Dendritic cell treated with granulocyte-macrophage colony-stimulating factor and Interleukin-4, amounts not matched to agents 40 ng/mL and 50 ng/mL, for 4 days (primary cell): ENCODE measurements at regions not wholly inside any gene's neighbourhood (a gene's known extent, or its start where the extent isn't known, plus 50 kb on each side); places are given as distances from the start of the nearest gene placed in this dataset.
"Not testable (repeated sequence)": the region's sequence is repeated elsewhere in the genome, so short reads cannot be mapped to it uniquely, and the experiment has no call there.

Source experiments
- H3K27ac Mint-ChIP-seq: one replicate; pipeline ENCODE4 v1.8.0; 2022; ENCODE audit warnings: mild to moderate bottlenecking, mixed read lengths
- H3K27me3 Mint-ChIP-seq: one replicate; pipeline ENCODE4 v1.8.0; 2022; ENCODE audit warnings: mild to moderate bottlenecking, mixed read lengths
- H3K36me3 Mint-ChIP-seq: one replicate; pipeline ENCODE4 v1.8.0; 2022; ENCODE audit warnings: low read depth, mixed read lengths
- H3K4me1 Mint-ChIP-seq: one replicate; pipeline ENCODE4 v1.8.0; 2022; ENCODE audit warnings: low read depth, mixed read lengths
- H3K4me3 Mint-ChIP-seq: one replicate; pipeline ENCODE4 v1.8.0; 2022; ENCODE audit warnings: mild to moderate bottlenecking, moderate library complexity, mixed read lengths
- H3K9me3 Mint-ChIP-seq: one replicate; pipeline ENCODE4 v1.8.0; 2022; ENCODE audit warnings: mixed read lengths
- intact Hi-C: fragments of 100-400 bp; cut with micrococcal nuclease; formaldehyde crosslinking; loops from one replicate; pipeline ENCODE4 v1.15.0; 2022

DNA sequence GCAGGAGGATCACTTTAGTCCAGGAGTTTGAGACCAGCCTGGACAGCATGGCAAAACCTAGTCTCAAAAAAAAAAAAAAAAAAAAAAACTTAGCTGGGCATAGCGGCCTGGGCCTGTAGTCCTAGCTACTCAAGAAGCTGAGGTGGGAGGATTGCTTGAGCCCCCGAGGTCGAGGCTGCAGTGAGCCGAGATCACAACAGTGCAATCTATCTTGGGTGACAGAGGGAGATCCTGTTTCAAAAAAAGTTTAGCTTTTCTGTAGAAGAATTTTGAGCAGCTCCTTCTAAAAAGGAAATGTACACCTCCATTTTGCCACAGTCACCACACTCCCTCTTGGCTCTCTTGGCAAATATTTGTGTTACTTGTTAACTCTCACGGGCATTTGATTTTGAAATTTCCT lies 505.8 kb downstream of the DOK5 start:
- no peak overlapping the region for H3K4me3 Mint-ChIP-seq
- H3K36me3 Mint-ChIP-seq, result no peaks in the 10 kb centered on the region
- H3K9me3 Mint-ChIP-seq, result no peaks in the 10 kb centered on the region
- no peak overlapping the region for H3K27ac Mint-ChIP-seq
- no peaks in the 10 kb centered on the region for H3K4me1 Mint-ChIP-seq
- intact Hi-C loops, result no loop called here
- H3K27me3 Mint-ChIP-seq, result no peaks in the 10 kb centered on the region

GRCh38 chr20:54980103-54980960 lies 504.9 kb downstream of the DOK5 start:
- intact Hi-C loops, result no loop called here
- no peaks in the 10 kb centered on the region for H3K27me3 Mint-ChIP-seq
- no peak overlapping the region for H3K4me3 Mint-ChIP-seq
- no peaks in the 10 kb centered on the region for H3K4me1 Mint-ChIP-seq
- no peaks in the 10 kb centered on the region for H3K9me3 Mint-ChIP-seq
- no peaks in the 10 kb centered on the region for H3K36me3 Mint-ChIP-seq
- H3K27ac Mint-ChIP-seq, result no peak overlapping the region

DNA sequence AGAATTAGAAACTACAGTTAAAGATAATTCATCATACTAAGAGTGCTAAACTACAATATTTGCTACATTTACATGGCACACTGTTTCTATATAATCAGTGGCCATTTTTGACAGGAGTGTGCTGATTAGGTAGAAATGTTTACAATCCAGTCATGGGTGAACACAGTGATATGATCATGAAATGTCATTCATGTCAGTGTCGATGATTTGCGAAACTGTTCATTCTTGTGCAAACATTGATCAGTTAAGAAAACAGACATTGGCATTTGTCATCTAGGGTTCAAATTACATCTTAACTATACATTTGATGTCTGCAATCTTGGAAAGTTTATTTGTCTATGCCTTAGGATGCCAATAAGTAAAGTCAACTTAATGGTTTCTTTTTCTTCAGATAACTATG lies 474.9 kb downstream of the DOK5 start:
- H3K27ac Mint-ChIP-seq, result no peak overlapping the region
- H3K27me3 Mint-ChIP-seq, result no peaks in the 10 kb centered on the region
- no peaks in the 10 kb centered on the region for H3K36me3 Mint-ChIP-seq
- intact Hi-C loops, result no loop called here
- H3K9me3 Mint-ChIP-seq, result no peaks in the 10 kb centered on the region
- no peaks in the 10 kb centered on the region for H3K4me1 Mint-ChIP-seq
- no peak overlapping the region for H3K4me3 Mint-ChIP-seq

- H3K4me1 Mint-ChIP-seq, result no peaks in the 10 kb centered on the region
- H3K9me3 Mint-ChIP-seq, result no peaks in the 10 kb centered on the region
- no peak overlapping the region for H3K27ac Mint-ChIP-seq
- no peak overlapping the region for H3K4me3 Mint-ChIP-seq
- no peaks in the 10 kb centered on the region for H3K36me3 Mint-ChIP-seq
- no peaks in the 10 kb centered on the region for H3K27me3 Mint-ChIP-seq
- intact Hi-C loops, result no loop called here
These were observed 466.3 kb downstream of the DOK5 start for GRCh38 chr20:54941666-54942065.

DNA sequence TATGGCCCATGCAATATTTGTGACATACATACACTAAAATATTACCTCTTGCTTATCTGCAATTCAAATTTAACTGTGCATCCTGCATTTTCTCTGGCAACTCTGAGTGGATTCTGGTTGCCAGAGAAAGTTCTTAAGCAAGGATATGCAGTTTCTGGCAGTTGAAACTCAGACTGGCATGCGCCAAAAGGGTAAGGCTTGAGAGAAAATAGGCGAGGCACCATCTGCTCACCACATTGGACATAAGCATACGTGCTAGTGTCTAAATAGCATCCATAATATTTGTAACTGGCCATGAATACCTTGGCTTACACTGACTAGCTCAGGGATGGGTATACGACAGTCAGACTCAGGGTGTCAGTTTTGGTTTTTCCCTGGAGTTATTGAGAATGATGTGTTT lies 465.1 kb downstream of the DOK5 start:
- no peak overlapping the region for H3K27ac Mint-ChIP-seq
- no peak overlapping the region for H3K4me3 Mint-ChIP-seq
- H3K27me3 Mint-ChIP-seq, result no peaks in the 10 kb centered on the region
- intact Hi-C loops, result no loop called here
- H3K9me3 Mint-ChIP-seq, result no peaks in the 10 kb centered on the region
- H3K36me3 Mint-ChIP-seq, result no peaks in the 10 kb centered on the region
- no peaks in the 10 kb centered on the region for H3K4me1 Mint-ChIP-seq

DNA sequence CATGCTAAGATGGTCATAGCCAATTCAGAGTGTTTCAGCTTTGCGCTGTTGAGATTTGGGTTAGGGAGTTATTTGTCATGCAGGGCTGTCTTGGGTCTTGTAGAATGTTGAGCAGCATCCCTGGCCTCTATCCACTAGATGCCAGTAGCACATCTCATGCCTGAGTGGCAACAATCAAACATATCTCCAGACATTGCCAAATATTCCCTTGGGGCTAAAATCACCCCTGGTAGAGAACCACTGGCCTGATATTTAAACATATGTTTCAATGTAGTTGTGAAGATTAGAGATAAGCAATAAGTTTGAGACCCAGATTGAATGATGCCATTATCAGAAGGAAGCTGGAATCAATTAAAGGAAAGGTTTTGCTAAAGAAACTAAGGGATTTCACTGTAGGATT lies 463.3 kb downstream of the DOK5 start:
- H3K27me3 Mint-ChIP-seq, result no peaks in the 10 kb centered on the region
- peaks cover 2% of the 10 kb centered on the region for H3K9me3 Mint-ChIP-seq
- H3K4me1 Mint-ChIP-seq, result no peaks in the 10 kb centered on the region
- no peaks in the 10 kb centered on the region for H3K36me3 Mint-ChIP-seq
- intact Hi-C loops, result no loop called here
- H3K4me3 Mint-ChIP-seq, result no peak overlapping the region
- no peak overlapping the region for H3K27ac Mint-ChIP-seq

- H3K27me3 Mint-ChIP-seq, result no peaks in the 10 kb centered on the region
- H3K4me3 Mint-ChIP-seq, result no peak overlapping the region
- H3K27ac Mint-ChIP-seq, result no peak overlapping the region
- no peaks in the 10 kb centered on the region for H3K4me1 Mint-ChIP-seq
- intact Hi-C loops, result no loop called here
- peaks cover 36% of the 10 kb centered on the region for H3K9me3 Mint-ChIP-seq
- H3K36me3 Mint-ChIP-seq, result no peaks in the 10 kb centered on the region
These were observed 458.0 kb downstream of the DOK5 start for GRCh38 chr20:54933212-54933904.

DNA sequence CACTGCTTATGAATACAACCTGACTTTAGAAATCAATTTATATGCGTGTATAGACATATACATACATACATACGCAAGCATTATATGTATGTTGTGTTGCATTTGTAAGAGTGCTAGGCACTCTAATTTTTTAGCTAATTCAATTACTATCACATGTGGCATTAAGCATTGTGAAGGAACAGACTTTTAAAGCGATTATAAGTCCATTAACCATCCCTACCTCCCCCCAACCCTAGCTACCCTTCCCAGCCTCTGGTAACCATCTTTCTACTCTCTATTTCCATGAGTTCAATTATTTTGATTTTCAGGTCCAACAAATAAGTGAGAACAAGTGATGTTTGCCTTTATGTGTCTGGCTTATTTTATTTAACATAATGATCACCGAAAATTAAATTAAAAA lies 453.8 kb downstream of the DOK5 start:
- Mint-ChIP-seq H3K27ac (no peak overlapping the region), H3K4me1 (no peaks in the 10 kb centered on the region), H3K36me3 (no peaks in the 10 kb centered on the region)

DNA sequence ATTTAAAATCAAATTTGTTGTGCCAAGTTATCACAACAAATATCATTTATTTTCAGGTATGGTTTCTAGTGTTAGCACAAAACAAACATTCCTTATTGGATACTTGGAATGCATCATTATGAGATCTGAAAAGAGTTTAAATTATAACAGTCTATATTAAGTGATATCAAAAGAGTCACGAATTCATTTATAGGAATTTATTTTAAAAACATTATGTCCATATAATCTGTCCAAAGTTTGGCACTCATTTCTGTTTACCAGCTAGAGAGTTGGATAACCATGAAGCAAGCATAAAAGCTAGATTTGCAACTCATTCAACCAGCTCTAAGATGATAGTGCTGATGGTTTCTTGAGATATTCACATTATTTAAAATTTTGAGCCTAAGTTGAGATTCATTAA lies 453.2 kb downstream of the DOK5 start:
- H3K27ac Mint-ChIP-seq, result no peak overlapping the region
- H3K27me3 Mint-ChIP-seq, result no peaks in the 10 kb centered on the region
- no peaks in the 10 kb centered on the region for H3K4me1 Mint-ChIP-seq
- no peak overlapping the region for H3K4me3 Mint-ChIP-seq
- H3K36me3 Mint-ChIP-seq, result no peaks in the 10 kb centered on the region
- peaks cover 38% of the 10 kb centered on the region for H3K9me3 Mint-ChIP-seq
- intact Hi-C loops, result no loop called here

More for the DNA sequence above, 453.8 kb downstream of the DOK5 start:
- intact Hi-C loops, result no loop called here
- no peaks in the 10 kb centered on the region for H3K27me3 Mint-ChIP-seq
- H3K4me3 Mint-ChIP-seq, result no peak overlapping the region
- peaks cover 36% of the 10 kb centered on the region for H3K9me3 Mint-ChIP-seq

GRCh38 chr20:54922636-54923035 lies 447.2 kb downstream of the DOK5 start:
- intact Hi-C loops, result no loop called here
- peaks cover 19% of the 10 kb centered on the region for H3K9me3 Mint-ChIP-seq
- H3K4me1 Mint-ChIP-seq, result no peaks in the 10 kb centered on the region
- no peak overlapping the region for H3K4me3 Mint-ChIP-seq
- no peaks in the 10 kb centered on the region for H3K27me3 Mint-ChIP-seq
- no peak overlapping the region for H3K27ac Mint-ChIP-seq
- no peaks in the 10 kb centered on the region for H3K36me3 Mint-ChIP-seq

- H3K27me3 Mint-ChIP-seq, result no peaks in the 10 kb centered on the region
- H3K36me3 Mint-ChIP-seq, result no peaks in the 10 kb centered on the region
- no peak overlapping the region for H3K27ac Mint-ChIP-seq
- no peaks in the 10 kb centered on the region for H3K4me1 Mint-ChIP-seq
- peaks cover 19% of the 10 kb centered on the region for H3K9me3 Mint-ChIP-seq
- intact Hi-C loops, result no loop called here
- no peak overlapping the region for H3K4me3 Mint-ChIP-seq
These were observed 446.7 kb downstream of the DOK5 start for GRCh38 chr20:54922096-54922495.

DNA sequence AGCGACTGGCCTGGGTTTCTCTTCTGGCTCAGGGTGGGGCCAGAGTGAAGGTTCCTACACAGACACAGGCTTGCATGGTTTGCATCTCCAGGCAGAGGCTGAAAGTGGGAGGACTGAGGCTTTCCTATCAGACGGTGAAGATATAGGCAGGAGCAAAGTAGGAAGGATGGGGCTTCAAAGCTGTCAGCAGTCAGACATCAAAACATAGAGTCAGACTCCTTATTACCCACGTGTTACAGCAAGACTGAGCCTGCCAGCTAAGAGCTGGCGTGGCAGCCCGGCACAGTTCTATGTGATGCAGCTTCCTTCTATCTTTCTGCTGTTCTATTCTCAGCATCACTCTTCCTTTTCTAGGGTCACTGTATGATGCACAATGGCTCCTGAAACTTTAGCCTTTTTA lies 445.1 kb downstream of the DOK5 start:
- H3K4me1 Mint-ChIP-seq, result no peaks in the 10 kb centered on the region
- no peaks in the 10 kb centered on the region for H3K36me3 Mint-ChIP-seq
- intact Hi-C loops, result no loop called here
- no peak overlapping the region for H3K4me3 Mint-ChIP-seq
- no peak overlapping the region for H3K27ac Mint-ChIP-seq
- peaks cover 19% of the 10 kb centered on the region for H3K9me3 Mint-ChIP-seq
- no peaks in the 10 kb centered on the region for H3K27me3 Mint-ChIP-seq

DNA sequence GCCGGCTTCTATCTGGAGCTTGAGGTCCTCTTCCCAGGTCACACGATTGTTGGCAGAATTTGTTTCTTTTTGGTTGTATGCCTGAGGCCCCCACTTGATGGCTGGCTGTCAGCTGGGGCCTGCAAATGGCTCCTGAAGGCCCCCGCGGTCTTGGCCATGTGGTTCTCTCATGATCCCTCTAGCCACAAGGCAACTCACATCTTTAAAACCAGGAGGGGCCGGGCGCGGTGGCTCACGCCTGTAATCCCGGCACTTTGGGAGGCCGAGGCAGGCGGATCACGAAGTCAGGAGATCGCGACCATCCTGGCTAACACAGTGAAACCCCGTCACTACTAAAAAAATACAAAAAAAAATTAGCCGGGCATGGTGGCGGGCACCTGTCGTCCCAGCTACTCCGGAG lies 443.6 kb downstream of the DOK5 start:
- H3K4me1 Mint-ChIP-seq, intact Hi-C loops, H3K27me3 Mint-ChIP-seq, H3K36me3 Mint-ChIP-seq, H3K27ac Mint-ChIP-seq, H3K4me3 Mint-ChIP-seq: not testable (repeated sequence)
- H3K9me3 Mint-ChIP-seq, result peaks cover 17% of the 10 kb centered on the region

- intact Hi-C loops, result no loop called here
- Mint-ChIP-seq H3K27ac (no peak overlapping the region), H3K9me3 (peaks cover 6% of the 10 kb centered on the region), H3K4me3 (no peak overlapping the region), H3K36me3 (no peaks in the 10 kb centered on the region), H3K27me3 (no peaks in the 10 kb centered on the region), H3K4me1 (no peaks in the 10 kb centered on the region)
These were observed 439.6 kb downstream of the DOK5 start for GRCh38 chr20:54914995-54915394.

GRCh38 chr20:54909702-54910101 lies 434.3 kb downstream of the DOK5 start:
- no peak overlapping the region for H3K4me3 Mint-ChIP-seq
- intact Hi-C loops, result no loop called here
- peaks cover 35% of the 10 kb centered on the region for H3K9me3 Mint-ChIP-seq
- no peaks in the 10 kb centered on the region for H3K4me1 Mint-ChIP-seq
- H3K27ac Mint-ChIP-seq, result no peak overlapping the region
- no peaks in the 10 kb centered on the region for H3K36me3 Mint-ChIP-seq
- no peaks in the 10 kb centered on the region for H3K27me3 Mint-ChIP-seq
